HFF-Myc (cell line): ENCODE measurements at regions not wholly inside any gene's neighbourhood (a gene's known extent, or its start where the extent isn't known, plus 50 kb on each side); places are given as distances from the start of the nearest gene placed in this dataset.

Experiments used
- DNase-seq: peaks from one replicate; pipeline ENCODE4 v3.0.0-alpha.2; 2011; ENCODE audit warnings: low read depth; ENCODE audit errors: extremely low read depth
- H3K4me3 ChIP-seq: replicated peaks from 2 replicates; pipeline ENCODE4 v1.5.1; 2011; ENCODE audit warnings: low read depth, mild to moderate bottlenecking, control low read depth, low read length
- TF ChIP-seq, protein P1 (sequence below): IDR thresholded peaks from 2 replicates; pipeline ENCODE4 v1.5.1; 2012; ENCODE audit warnings: mild to moderate bottlenecking, low read depth, low read length, control low read depth; ENCODE audit errors: missing control alignments

DNA sequence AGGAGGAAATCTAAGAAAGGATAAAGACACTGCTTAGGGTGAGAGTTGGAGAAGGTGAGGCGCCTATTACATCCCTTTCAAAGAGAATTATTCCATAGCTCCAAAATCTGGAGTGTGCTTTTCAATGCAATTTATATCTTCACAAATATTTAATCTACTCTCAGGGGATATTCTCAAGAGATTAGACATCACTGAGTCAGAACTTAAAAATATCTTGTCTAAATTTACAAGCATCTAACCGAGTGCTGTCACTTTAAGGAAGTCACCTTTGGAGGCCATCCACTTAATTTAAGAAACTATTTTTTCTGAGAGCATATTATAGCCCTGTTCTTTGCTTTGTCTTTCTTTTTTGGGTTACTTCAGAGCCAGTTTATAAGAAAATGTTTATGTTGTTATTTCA, 134.6 kb downstream of the TNFSF18 start:
- TF ChIP-seq, protein P1, sequence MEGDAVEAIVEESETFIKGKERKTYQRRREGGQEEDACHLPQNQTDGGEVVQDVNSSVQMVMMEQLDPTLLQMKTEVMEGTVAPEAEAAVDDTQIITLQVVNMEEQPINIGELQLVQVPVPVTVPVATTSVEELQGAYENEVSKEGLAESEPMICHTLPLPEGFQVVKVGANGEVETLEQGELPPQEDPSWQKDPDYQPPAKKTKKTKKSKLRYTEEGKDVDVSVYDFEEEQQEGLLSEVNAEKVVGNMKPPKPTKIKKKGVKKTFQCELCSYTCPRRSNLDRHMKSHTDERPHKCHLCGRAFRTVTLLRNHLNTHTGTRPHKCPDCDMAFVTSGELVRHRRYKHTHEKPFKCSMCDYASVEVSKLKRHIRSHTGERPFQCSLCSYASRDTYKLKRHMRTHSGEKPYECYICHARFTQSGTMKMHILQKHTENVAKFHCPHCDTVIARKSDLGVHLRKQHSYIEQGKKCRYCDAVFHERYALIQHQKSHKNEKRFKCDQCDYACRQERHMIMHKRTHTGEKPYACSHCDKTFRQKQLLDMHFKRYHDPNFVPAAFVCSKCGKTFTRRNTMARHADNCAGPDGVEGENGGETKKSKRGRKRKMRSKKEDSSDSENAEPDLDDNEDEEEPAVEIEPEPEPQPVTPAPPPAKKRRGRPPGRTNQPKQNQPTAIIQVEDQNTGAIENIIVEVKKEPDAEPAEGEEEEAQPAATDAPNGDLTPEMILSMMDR, result no peak
- H3K4me3 ChIP-seq, result no peak overlapping the region
- no peak for DNase-seq

DNA sequence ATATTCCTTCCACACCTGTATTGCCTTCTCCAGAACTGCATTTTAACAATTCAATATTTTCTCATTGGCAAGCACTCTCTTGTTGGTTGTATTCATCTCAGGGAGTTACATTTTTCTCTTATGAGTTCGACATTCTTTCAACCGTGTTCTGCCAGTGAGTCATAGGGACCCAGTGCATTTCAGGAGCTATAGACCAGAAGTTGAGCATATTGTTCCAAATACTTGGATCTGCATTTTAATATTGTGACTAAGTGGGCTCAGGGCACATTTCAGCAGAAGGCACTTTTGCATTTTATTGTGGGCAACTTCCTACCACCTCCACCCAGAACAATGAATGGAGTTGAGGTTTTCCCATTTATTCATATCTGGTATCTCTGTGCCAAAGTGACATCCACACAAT, 132.8 kb downstream of the TNFSF18 start:
- H3K4me3 ChIP-seq, result no peak overlapping the region
- TF ChIP-seq, protein P1, result no peak
- peak; percentile 91 for DNase-seq

- no peak overlapping the region for H3K4me3 ChIP-seq
- DNase-seq, result no peak
- TF ChIP-seq, protein P1, result no peak
Measured at GRCh38 chr1:172918478-172918877, 132.3 kb downstream of the TNFSF18 start.

GRCh38 chr1:172926070-172926469, 124.7 kb downstream of the TNFSF18 start:
- DNase-seq, result no peak
- TF ChIP-seq, protein P1, result no peak
- no peak overlapping the region for H3K4me3 ChIP-seq

- DNase-seq, result no peak
- H3K4me3 ChIP-seq, result no peak overlapping the region
- TF ChIP-seq, protein P1, result no peak
Measured at GRCh38 chr1:172928412-172928811, 122.3 kb downstream of the TNFSF18 start.

- no peak for DNase-seq
- H3K4me3 ChIP-seq, result no peak overlapping the region
- TF ChIP-seq, protein P1, result no peak
Measured at GRCh38 chr1:172929006-172929405, 121.7 kb downstream of the TNFSF18 start.

DNA sequence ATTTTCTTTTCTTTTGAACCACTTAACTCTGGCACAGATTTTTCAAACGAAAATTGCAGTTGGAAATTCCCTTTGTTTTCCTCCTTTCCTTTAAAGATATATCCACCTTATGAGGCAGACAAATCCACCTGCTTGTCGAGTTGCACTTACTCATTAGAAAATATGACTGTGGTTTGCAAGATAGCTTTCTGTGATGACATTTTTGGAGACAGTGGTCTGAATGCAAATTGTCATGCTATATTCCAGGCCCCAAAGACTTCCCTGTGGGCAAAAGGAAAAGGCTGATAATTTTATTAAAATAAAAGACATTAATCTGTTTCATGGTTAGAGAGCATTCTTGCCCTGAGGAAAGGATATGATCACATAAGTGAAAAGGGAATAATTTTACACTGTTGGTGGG, 120.6 kb downstream of the TNFSF18 start:
- H3K4me3 ChIP-seq, result no peak overlapping the region
- TF ChIP-seq, protein P1, result no peak
- no peak for DNase-seq
